Activated CD8-positive, alpha-beta T cell treated with anti-CD3 and anti-CD28 coated beads for 36 hours (primary cell): ENCODE measurements at regions not wholly inside any gene's neighbourhood (a gene's known extent, or its start where the extent isn't known, plus 50 kb on each side); places are given as distances from the start of the nearest gene placed in this dataset.

Experiments used
- ATAC-seq: fragments of 200-7000 bp; cut with Tn5 transposase; one replicate; pipeline ENCODE4 v1.10.0; 2021; ENCODE audit warnings: mild to moderate bottlenecking, moderate library complexity
- CTCF ChIA-PET: fragments of 350-600 bp; sonication (Branson Sonifier 250); formaldehyde crosslinking; loops from one replicate; lab custom pipeline; 2021; ENCODE audit warnings: antibody characterized with exemption; lab: Charles Lee
- POLR2A ChIA-PET: fragments of 350-600 bp; sonication (Branson Sonifier 250); formaldehyde crosslinking; loops from one replicate; lab custom pipeline; 2021; ENCODE audit warnings: antibody characterized with exemption; lab: Charles Lee
- DNase-seq: peaks from one replicate; pipeline ENCODE4 v3.0.0-alpha.2; 2020
- H3K27ac Mint-ChIP-seq: one replicate; pipeline ENCODE4 v1.8.0; 2021; ENCODE audit warnings: mild to moderate bottlenecking, mixed read lengths
- H3K27me3 Mint-ChIP-seq: one replicate; pipeline ENCODE4 v1.8.0; 2021; ENCODE audit warnings: mixed read lengths
- H3K36me3 Mint-ChIP-seq: one replicate; pipeline ENCODE4 v1.8.0; 2021; ENCODE audit warnings: low read depth, mixed read lengths
- H3K4me1 Mint-ChIP-seq: one replicate; pipeline ENCODE4 v1.8.0; 2021; ENCODE audit warnings: low read depth, mixed read lengths
- H3K4me3 Mint-ChIP-seq: one replicate; pipeline ENCODE4 v1.8.0; 2021; ENCODE audit warnings: mild to moderate bottlenecking, moderate library complexity, mixed read lengths
- H3K9me3 Mint-ChIP-seq: one replicate; pipeline ENCODE4 v1.8.0; 2021; ENCODE audit warnings: mixed read lengths
- intact Hi-C: fragments of 100-400 bp; cut with micrococcal nuclease; formaldehyde crosslinking; loops from one replicate; pipeline ENCODE4 v1.10.0; 2022
- TF ChIP-seq, protein P1 (sequence below): fragments of 200-600 bp; IDR thresholded peaks from one replicate; pipeline ENCODE4 v1.8.0; 2022; ENCODE audit warnings: antibody characterized with exemption, mild to moderate bottlenecking

DNA sequence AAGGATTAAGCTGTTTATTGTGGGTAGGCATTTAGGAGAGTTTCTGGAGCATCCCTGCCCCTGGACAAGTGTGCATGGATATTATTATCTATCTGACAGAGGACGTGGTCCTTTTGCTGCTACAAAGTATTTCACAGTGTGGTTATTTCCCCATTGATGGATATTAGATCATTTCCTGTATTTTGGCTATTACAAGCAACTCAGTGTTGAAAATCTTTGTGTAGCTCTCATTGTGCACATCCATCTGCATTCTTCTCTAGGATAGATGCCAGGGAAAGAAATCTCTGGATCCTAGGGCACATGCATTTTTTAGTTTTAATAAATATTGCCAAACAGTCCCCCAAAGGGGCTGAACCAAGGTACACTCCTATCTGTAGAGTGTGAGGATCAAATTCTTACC lies 154.3 kb upstream of the SRRM4 start:
- no peaks in the 10 kb centered on the region for H3K36me3 Mint-ChIP-seq
- no peaks in the 10 kb centered on the region for H3K4me1 Mint-ChIP-seq
- no peak overlapping the region for H3K4me3 Mint-ChIP-seq
- TF ChIP-seq, protein P1, sequence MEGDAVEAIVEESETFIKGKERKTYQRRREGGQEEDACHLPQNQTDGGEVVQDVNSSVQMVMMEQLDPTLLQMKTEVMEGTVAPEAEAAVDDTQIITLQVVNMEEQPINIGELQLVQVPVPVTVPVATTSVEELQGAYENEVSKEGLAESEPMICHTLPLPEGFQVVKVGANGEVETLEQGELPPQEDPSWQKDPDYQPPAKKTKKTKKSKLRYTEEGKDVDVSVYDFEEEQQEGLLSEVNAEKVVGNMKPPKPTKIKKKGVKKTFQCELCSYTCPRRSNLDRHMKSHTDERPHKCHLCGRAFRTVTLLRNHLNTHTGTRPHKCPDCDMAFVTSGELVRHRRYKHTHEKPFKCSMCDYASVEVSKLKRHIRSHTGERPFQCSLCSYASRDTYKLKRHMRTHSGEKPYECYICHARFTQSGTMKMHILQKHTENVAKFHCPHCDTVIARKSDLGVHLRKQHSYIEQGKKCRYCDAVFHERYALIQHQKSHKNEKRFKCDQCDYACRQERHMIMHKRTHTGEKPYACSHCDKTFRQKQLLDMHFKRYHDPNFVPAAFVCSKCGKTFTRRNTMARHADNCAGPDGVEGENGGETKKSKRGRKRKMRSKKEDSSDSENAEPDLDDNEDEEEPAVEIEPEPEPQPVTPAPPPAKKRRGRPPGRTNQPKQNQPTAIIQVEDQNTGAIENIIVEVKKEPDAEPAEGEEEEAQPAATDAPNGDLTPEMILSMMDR: no peak
- no peaks in the 10 kb centered on the region for H3K27me3 Mint-ChIP-seq
- intact Hi-C loops: no loop called here
- no peak for DNase-seq
- POLR2A ChIA-PET: no interaction called here
- H3K27ac Mint-ChIP-seq: no peak overlapping the region
- H3K9me3 Mint-ChIP-seq: peaks cover 6% of the 10 kb centered on the region
- CTCF ChIA-PET: no interaction called here
- no peak for ATAC-seq

DNA sequence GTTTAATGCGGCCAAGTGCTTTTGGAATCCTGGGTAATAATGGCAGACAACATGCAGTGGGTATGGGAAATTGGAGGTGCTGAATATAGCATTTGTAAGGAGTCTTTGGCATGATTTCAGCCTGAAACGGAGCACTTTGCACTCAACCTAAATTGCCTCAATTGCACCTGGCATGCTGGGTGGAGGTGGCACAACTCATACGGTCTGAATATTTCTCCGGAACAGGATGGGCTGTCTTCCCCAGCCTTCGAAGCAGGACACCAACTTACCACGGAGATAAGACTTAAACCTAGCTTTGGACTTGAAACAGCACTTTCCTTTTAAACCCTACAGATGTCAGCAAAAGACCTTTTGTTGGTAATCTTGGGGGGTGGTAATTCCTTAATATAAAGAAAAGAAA lies 153.7 kb upstream of the SRRM4 start:
- peaks cover 6% of the 10 kb centered on the region for H3K9me3 Mint-ChIP-seq
- ATAC-seq: no peak
- H3K4me1 Mint-ChIP-seq: no peaks in the 10 kb centered on the region
- intact Hi-C loops: no loop called here
- ChIA-PET CTCF (no interaction called here), POLR2A (no interaction called here)
- no peaks in the 10 kb centered on the region for H3K36me3 Mint-ChIP-seq
- no peak for DNase-seq
- H3K4me3 Mint-ChIP-seq: no peak overlapping the region
- H3K27ac Mint-ChIP-seq: no peak overlapping the region
- TF ChIP-seq, protein P1: no peak
- no peaks in the 10 kb centered on the region for H3K27me3 Mint-ChIP-seq

DNA sequence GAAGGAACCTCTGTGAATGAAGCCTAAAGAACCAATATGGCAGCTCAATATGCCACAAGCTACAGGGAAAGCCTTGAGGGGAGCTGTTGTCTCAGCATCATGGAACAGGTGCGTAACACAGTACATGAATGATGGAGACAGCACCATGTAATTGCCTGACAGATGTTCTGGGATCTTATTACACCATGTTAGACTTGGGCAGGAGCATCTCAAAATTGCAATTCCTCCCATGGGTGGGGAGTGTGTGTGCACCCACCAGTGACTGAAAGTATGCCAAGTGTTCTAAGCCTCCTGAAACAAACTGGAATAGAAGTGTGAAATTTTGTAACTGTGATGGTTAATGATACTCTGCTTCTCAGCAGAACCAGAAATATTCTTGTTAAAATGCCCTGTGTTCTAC lies 151.0 kb upstream of the SRRM4 start:
- no peak for ATAC-seq
- CTCF ChIA-PET: no interaction called here
- Mint-ChIP-seq H3K4me3 (no peak overlapping the region), H3K27ac (no peak overlapping the region), H3K4me1 (no peaks in the 10 kb centered on the region), H3K27me3 (no peaks in the 10 kb centered on the region), H3K9me3 (peaks cover 6% of the 10 kb centered on the region), H3K36me3 (no peaks in the 10 kb centered on the region)
- POLR2A ChIA-PET: no interaction called here
- TF ChIP-seq, protein P1: no peak
- intact Hi-C loops: no loop called here
- DNase-seq: no peak

DNA sequence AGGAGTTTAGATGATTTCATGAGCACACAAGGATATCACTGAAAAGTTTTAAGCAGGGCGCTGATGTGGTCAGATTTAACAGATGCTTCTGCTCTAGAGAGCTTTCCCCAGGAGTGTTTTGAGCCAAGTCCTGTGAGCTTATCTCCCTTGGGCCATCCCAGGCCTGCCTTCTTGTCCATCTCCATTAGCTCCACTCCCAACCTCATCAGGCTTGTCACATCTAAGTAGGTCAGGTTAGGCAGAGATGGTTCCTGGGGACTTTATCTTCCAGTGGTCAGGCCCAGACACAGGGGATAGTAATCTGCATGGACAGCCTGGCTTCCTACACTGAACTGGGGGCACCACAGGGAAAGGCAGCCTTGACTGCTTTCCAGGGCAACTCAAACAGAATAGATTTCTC lies 145.4 kb upstream of the SRRM4 start:
- intact Hi-C loops: no loop called here
- TF ChIP-seq, protein P1: no peak
- Mint-ChIP-seq H3K4me3 (no peak overlapping the region), H3K9me3 (no peaks in the 10 kb centered on the region), H3K27me3 (no peaks in the 10 kb centered on the region), H3K36me3 (no peaks in the 10 kb centered on the region), H3K27ac (no peak overlapping the region), H3K4me1 (no peaks in the 10 kb centered on the region)
- DNase-seq (no peak), ATAC-seq (no peak)
- POLR2A ChIA-PET: no interaction called here
- CTCF ChIA-PET: no interaction called here

DNA sequence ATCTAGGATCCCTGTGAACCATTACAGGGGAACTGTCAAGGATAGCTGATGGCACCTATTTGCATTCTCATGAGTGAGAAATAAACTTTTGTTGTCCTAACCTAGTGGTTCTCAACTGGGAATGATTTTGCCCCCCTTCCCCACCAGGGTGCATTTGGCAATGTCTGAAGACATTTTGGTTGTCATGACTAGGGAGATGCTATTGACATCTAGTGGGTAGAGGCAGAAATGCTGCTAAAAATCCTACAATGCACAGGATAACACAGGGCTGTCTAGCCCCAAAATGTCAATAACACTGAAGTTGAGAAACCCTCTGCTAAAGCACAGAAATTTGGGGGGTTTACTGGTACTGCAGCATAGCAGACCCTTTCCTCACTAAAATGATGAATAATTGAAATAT lies 140.9 kb upstream of the SRRM4 start:
- ChIA-PET CTCF (no interaction called here), POLR2A (no interaction called here)
- DNase-seq (no peak), ATAC-seq (no peak)
- H3K4me1 Mint-ChIP-seq: no peaks in the 10 kb centered on the region
- TF ChIP-seq, protein P1: no peak
- no peaks in the 10 kb centered on the region for H3K27me3 Mint-ChIP-seq
- H3K4me3 Mint-ChIP-seq: no peak overlapping the region
- intact Hi-C loops: loop anchor here (10.0 kb wide), 1 partner anchor 436 kb away; no protein-coding TSS in a partner anchor
- no peak overlapping the region for H3K27ac Mint-ChIP-seq
- no peaks in the 10 kb centered on the region for H3K9me3 Mint-ChIP-seq
- no peaks in the 10 kb centered on the region for H3K36me3 Mint-ChIP-seq
